Muscle of back (tissue), 3 donors: ENCODE measurements at regions not wholly inside any gene's neighbourhood (a gene's known extent, or its start where the extent isn't known, plus 50 kb on each side); places are given as distances from the start of the nearest gene placed in this dataset.
"Not testable (repeated sequence)": the region's sequence is repeated elsewhere in the genome, so short reads cannot be mapped to it uniquely, and the experiment has no call there.

Source experiments
- DNase-seq, 3 donors: peaks; one replicate each; pipeline versions ENCODE4 v3.0.0 to v3.0.0-alpha.2; 2013

DNA sequence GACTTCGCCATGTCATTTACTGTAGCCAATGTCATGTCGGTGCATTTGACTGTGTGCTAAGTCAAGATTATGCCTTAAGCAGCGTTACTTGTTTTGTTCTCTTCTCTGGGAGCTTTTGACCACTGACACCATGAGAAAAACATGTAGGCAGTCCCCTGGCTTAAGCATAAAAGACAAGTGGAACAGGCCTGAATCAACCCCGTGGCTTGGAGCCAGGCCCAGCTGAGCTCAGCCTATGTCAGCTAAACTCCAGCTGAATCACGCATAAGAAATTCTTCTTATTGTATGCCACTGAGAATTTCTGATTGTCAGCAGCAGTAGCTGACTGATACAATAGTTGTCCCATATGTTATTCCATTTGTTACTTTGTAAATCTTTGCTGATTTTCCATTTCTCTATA, 261.9 kb downstream of the CBLL2 start:
- DNase-seq: peak; percentile 8 to 50 (median 25)

DNA sequence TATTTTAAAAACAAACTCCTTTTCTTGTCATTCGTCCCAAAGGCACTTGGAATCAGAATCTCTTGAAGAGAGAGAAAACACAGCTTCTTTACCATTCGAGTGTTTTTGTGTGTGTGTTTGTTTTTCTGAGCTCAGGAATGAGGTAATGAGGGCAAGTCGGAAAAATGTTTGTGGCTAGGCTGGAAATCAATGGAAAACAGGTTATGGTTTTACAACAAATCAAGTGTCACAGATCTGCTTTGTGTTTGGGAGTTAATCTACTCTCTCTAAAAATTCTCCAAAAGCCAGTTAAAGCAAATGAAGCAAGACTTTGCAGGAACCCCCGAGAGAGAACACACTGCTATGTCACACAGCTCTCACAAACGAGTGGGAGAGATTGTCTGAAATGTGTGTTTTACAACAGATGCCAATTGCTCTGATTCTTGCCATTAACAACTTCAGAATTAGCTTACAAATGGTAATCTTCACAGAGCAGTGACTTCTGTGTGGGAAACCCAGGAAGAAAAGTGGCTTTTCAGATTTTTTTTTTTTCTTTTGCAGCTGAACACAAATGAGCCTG, 264.1 kb downstream of the CBLL2 start:
- no peak for DNase-seq

DNA sequence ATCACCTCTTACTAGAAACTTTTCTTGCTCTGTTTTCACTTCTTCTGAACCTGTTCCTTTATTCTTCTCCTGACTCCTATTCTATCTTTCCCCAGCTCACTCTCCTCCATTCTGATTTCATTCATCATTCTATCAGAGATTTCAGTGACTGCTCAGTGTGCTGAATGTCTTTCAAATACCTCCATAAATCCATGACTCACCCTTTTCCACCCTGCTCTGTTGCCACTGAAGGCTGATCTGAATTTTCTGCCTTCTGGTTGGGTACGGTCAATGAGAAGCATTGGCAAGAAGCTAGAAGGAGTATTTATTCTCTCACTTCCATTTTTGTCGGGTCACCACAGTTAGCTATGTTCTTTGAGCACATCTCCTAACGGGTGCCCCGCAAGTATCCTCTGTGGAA, 265.9 kb downstream of the CBLL2 start:
- no peak for DNase-seq

- DNase-seq: no peak
These were observed 269.2 kb downstream of the CBLL2 start for GRCh38 chrX:22541926-22542325.

DNA sequence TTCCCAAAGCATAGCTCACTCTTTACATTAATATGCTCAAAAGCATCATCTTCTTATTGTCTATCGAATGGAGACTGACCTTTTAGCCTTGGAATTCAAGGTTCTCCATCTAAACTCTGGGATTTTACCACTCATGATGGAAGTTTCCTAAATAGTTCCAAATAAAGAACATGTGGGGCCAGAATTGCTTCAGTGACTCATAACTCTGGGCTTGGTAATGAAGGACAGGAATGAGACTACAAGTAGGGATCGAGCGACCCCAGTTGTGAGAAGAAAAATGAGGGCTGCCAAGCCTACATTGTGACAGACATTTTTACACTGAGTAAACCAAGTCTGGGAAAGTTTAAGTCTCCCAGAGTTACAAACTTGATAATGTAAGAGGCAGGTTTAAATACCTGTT, 269.9 kb downstream of the CBLL2 start:
- peak in 1 of 3 donors; percentile 5 for DNase-seq

GRCh38 chrX:22559506-22559905, 286.8 kb downstream of the CBLL2 start:
- DNase-seq: no peak

- DNase-seq: no peak
These were observed 302.6 kb downstream of the CBLL2 start for GRCh38 chrX:22575161-22575845.

DNA sequence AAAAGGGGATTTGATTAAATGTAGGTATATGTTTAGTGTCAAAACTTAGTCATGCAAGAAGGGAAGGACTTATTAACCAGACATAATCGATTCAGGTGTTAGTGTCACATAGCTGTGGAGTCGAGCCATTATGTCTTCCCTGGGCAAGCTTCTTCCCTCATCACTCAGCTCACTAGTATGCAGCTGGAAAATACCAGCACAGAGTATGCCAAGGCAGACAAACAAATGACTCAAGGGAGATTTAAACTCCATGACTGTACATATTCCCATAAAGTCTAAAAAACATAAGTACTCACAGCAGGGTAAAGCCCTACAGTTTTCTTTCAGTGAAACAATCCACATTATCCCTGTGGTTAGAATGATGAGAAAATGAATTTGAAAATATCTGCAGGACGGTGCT, 304.5 kb downstream of the CBLL2 start:
- peak in 2 of 3 donors; percentile 5 to 10 for DNase-seq

- DNase-seq: no peak
These were observed 313.1 kb downstream of the CBLL2 start for GRCh38 chrX:22585831-22586230.

DNA sequence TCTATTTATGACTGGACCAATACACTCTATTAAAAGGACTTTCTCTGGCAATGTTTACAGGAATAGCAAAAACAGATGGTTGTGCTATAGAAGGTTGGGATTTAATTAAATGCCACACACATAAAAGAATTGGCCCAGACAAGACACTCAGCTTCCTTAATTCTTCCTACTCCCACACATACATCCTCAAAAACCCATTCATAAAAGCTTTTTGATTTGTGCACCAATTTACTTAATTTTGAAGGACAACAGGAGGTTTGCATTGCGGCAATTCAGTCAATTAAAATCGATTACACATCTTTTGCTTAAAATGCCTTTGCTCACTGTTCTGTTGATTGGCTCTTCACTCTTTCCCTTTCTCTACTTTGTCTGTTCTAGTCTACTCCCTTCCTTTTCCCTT, 317.1 kb downstream of the CBLL2 start:
- DNase-seq: no peak

DNA sequence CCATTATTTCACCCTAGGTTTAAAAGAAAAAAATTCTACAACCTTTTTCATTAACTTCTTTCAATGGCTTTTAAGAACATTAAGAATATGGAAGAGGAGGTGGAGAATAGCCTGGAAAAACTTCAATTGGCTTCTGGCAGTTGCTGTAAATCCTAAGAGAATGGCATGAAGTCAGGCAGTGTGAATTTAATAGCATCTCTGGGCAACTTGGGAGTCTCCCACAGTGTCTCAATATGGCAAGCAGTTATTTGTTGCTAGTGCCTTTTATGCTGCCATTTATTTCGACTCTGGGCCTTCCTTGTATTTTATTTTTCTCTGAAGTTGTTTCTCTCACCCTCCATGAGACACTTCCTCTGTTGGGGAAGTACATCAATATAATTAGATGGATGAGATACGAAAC, 322.1 kb downstream of the CBLL2 start:
- DNase-seq: no peak

DNA sequence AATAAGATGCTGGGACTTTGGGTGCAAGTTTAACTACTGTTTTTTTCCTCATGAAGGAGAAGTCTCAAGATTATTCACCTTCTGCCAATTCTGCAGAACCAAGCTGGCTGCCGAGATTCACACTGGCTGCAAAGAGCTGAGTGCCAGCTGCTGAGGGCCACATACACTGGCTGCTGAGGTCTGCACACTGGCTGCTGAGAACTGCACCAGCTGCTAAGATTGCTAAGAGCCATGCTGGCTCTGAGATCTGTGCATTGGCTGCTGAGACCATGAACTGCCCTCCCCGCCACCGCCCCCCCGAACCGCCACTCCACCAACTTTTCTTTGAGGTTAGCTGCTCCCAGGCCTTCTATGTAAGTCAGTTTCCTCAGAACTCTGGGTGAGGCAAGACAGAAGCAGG, 330.3 kb downstream of the CBLL2 start:
- DNase-seq: no peak

- not testable (repeated sequence) for DNase-seq
These were observed 336.7 kb downstream of the CBLL2 start for GRCh38 chrX:22609452-22609851.

DNA sequence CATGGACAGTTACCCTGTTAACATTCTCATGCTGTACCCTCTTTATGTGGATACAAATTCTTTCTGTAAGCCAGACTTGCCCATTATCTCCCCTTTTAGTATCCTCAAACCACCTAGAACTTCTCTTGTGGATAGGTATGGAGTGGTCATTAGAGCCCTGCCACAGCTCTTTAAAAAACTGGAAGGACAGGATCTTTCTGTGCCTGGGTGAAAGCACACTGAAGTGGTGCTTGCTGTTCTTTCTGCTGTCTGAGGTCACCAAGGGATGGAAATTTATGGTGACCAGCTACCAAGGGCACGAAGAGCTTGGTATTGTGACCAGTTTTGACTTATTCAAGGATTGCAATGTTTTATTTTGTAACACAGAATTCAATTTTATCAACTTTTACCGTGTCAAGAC, 344.2 kb downstream of the CBLL2 start:
- no peak for DNase-seq

- no peak for DNase-seq
These were observed 354.9 kb downstream of the CBLL2 start for GRCh38 chrX:22627576-22627975.

- no peak for DNase-seq
These were observed 355.6 kb downstream of the CBLL2 start for GRCh38 chrX:22628275-22628674.

GRCh38 chrX:22629105-22629725, 356.5 kb downstream of the CBLL2 start:
- DNase-seq: no peak

- DNase-seq: peak in 1 of 3 donors; percentile 22
These were observed 361.4 kb downstream of the CBLL2 start for GRCh38 chrX:22634083-22634482.

GRCh38 chrX:22634751-22635150, 362.0 kb downstream of the CBLL2 start:
- no peak for DNase-seq

DNA sequence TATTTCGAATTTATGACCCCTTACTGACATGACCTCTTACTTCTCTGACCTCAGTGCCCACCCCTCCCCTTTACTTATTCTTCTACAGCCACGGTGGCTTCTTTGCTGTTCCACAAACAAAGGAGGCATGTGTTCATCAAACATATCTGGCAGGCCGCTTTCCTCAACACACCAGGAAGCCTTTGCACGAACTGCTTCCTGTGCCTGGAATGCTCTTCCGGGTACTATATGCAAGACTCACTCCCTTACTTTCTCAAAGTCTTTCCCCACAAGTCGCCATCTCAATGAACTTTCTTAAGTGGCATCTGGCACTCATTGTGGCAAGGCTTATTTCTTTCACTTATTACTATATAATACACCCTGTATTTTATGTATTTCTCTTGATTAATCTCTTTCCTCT, 351.5 kb upstream of the DDX53 start:
- DNase-seq: no peak

GRCh38 chrX:22650691-22651090, 349.1 kb upstream of the DDX53 start:
- no peak for DNase-seq

- DNase-seq: peak in 1 of 3 donors; percentile 56
These were observed 347.2 kb upstream of the DDX53 start for GRCh38 chrX:22652596-22652995.

GRCh38 chrX:22660756-22661155, 339.0 kb upstream of the DDX53 start:
- no peak for DNase-seq

- no peak for DNase-seq
These were observed 337.0 kb upstream of the DDX53 start for GRCh38 chrX:22662776-22663175.
